ENCODE measurements at regions not wholly inside any gene's neighbourhood (a gene's known extent, or its start where the extent isn't known, plus 50 kb on each side); places are given as distances from the start of the nearest gene placed in this dataset.
"Not testable (repeated sequence)": the region's sequence is repeated elsewhere in the genome, so short reads cannot be mapped to it uniquely, and the experiment has no call there.

DNA sequence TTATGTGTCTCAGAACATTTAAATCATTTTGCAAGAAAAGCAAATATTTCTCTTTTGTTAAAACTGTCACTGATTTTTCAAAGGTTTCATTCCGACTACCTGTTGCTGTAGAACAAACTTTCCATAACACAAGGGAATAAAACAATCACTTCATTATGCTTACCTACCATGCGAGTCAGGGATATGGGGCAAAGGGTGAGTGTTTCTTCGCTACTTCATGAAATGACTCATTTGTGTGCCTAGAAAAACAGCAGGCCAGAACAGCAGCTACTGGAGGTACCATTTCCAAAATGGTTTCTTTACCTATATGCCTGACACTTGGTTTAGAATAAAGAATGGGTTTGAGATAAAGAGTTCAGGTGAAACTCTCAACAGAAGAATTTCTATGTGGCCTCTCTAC lies 712.5 kb downstream of the PLOD2 start:
- in situ Hi-C loops (cut with MboI; ENCODE audit: low pct_unique_long_range_greater_than_20kb in 2 of 9, low sequenced_read_pairs in 9 of 9, unreplicated experiment in 9 of 9) = no loop called here
- Histone ChIP-seq H3K27ac (no peak overlapping the region), H3K4me3 (no peak overlapping the region), H3K4me1 (replicated peaks in 1 of 2) (no peaks in the 10 kb centered on the region)
- WGBS, 10 experiments = 10 to 97% (median 57%) methylated on average over 1 to 3 of the region's 3 CpGs; no CpG with 5 or more reads in 1 of the 10 experiments
- ATAC-seq (replicated peaks in 6 of 8) = no peak

DNA sequence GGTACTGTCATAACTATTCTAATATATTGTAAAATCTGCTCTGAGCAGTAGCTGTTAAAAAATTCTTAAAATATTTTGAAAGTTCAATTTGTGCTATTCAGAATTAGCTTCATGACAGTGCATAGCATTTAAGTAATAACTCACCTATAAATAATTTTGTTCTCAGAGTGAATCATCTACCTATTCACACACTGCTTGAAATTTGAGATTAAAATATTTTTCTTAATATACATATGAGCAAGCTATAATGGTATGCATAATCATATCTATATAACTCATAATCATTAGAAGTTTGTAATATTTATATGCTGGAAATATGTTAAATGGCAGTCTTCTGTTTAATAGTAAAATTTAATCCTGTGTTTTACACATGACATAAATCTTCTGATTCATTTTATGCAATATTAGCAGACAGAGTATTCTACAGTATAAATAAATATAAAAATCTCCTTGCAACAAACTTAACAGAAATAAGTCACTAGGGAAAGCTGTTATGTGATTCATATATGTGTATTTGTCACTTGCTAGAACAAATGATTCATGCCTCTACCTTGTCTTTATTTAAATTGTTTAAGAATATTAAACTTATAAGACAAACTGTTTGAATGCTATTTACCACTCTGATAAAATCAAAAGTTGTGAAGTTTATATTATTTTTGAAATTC lies 710.8 kb downstream of the PLOD2 start:
- no peak overlapping the region for H3K27ac ChIP-seq
- peak in 1 of 8 experiments; percentile 33 for ATAC-seq (replicated peaks in 6 of 8)
- in situ Hi-C loops (cut with MboI; ENCODE audit: low pct_unique_long_range_greater_than_20kb in 2 of 9, low sequenced_read_pairs in 9 of 9, unreplicated experiment in 9 of 9) = no loop called here
- peaks cover 0 to 3% of the 10 kb centered on the region in 2 donors for H3K4me1 ChIP-seq (replicated peaks in 1 of 2)
- H3K4me3 ChIP-seq = no peak overlapping the region

DNA sequence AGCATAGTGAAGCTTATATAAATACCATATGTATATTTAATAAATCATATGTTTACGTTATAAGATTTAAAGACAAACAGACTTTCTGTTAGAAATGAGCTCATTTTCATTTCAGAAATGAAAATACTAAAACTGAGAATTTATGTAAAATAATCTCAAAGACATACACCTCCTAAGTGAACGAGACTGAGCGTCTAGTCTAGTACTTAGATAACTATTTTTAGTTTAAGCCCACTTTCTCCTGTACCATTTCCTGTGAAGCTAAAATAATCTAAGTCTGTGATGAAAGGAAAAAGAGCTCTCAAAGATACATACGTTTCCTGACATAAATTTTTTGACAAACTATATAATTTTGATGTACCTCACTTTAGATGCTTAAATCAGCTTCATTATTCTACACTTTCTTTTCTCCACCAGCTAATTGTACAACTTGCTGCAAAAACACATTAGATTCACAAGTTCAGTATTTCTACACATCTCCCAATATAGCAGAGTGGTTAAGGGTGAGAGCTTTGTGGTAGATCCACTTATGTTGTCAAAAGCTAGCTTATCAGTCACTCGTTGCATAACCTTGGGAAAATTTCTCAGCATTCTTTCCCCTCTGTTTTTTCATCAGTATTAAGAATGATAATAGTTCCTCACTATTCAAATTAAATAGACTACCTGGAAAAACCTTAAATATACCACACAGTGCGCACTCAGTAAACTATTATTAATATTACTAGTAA lies 703.0 kb downstream of the PLOD2 start:
- ATAC-seq (replicated peaks in 6 of 8) = no peak
- in situ Hi-C loops (cut with MboI; ENCODE audit: low pct_unique_long_range_greater_than_20kb in 2 of 9, low sequenced_read_pairs in 9 of 9, unreplicated experiment in 9 of 9) = no loop called here
- peaks cover 0 to 3% of the 10 kb centered on the region in 2 donors for H3K4me1 ChIP-seq (replicated peaks in 1 of 2)
- H3K4me3 ChIP-seq = no peak overlapping the region
- H3K27ac ChIP-seq = no peak overlapping the region
- 27 to 97% (median 63%) methylated on average over 3 to 6 of the region's 6 CpGs for WGBS, 10 experiments

DNA sequence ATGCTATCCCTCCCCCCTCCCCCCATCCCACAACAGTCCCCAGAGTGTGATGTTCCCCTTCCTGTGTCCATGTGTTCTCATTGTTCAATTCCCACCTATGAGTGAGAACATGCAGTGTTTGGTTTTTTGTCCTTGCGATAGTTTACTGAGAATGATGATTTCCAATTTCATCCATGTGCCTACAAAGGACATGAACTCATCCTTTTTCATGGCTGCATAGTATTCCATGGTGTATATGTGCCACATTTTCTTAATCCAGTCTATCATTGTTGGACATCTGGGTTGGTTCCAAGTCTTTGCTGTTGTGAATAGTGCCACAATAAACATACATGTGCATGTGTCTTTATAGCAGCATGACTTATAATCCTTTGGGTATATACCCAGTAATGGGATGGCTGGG lies 701.3 kb downstream of the PLOD2 start:
- in situ Hi-C loops (cut with MboI; ENCODE audit: low pct_unique_long_range_greater_than_20kb in 2 of 9, low sequenced_read_pairs in 9 of 9, unreplicated experiment in 9 of 9); H3K4me1 ChIP-seq (replicated peaks in 1 of 2): not testable (repeated sequence)

DNA sequence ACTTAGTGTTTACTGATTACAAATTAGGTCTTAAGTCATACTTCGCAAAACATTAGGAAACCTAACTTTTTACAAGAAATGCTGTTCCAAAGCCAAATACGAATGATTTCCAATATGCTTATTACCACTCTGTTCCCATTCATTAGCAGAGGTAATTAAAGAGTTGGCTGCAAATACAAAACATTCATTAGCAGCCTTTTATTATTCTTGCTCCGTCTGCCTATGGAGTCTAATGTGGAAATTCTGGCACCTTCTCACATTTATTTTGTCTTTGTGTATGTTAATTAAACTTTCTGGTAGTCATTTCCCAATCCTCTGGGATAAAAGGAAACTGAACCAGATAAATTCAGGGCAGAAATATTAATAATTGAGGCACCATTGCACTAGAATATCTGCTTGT lies 689.0 kb downstream of the PLOD2 start:
- in situ Hi-C loops (cut with MboI; ENCODE audit: low pct_unique_long_range_greater_than_20kb in 2 of 9, low sequenced_read_pairs in 9 of 9, unreplicated experiment in 9 of 9) = no loop called here
- no peak for ATAC-seq (replicated peaks in 6 of 8)
- WGBS, 10 experiments = 0 to 100% (median 78%) methylated on average over 1 to 3 of the region's 3 CpGs

More for the DNA sequence above, 701.3 kb downstream of the PLOD2 start:
- not testable (repeated sequence) for H3K27ac ChIP-seq; H3K4me3 ChIP-seq; ATAC-seq (replicated peaks in 6 of 8)
- WGBS, 10 experiments = no CpG with 5 or more reads among the region's 1 CpG

DNA sequence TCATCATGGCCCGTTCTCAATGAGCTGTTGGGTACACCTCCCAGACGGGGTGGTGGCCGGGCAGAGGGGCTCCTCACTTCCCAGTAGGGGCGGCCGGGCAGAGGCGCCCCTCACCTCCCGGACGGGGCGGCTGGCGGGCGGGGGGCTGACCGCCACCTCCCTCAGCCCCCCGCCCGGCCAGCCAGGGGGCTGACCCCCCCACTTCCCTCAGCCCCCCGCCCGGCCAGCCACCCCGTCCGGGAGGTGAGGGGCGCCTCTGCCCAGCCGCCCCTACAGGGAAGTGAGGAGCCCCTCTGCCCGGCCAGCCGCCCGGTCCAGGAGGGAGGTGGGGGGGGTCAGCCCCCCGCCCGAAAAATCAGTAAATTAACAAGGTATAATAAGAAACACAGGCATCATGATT lies 678.2 kb downstream of the PLOD2 start:
- H3K4me3 ChIP-seq; in situ Hi-C loops (cut with MboI; ENCODE audit: low pct_unique_long_range_greater_than_20kb in 2 of 9, low sequenced_read_pairs in 9 of 9, unreplicated experiment in 9 of 9); H3K4me1 ChIP-seq (replicated peaks in 1 of 2); H3K27ac ChIP-seq; ATAC-seq (replicated peaks in 6 of 8): not testable (repeated sequence)
- WGBS, 10 experiments = 96 to 100% methylated on average over 2 to 5 of the region's 25 CpGs; no CpG with 5 or more reads in 8 of the 10 experiments

More for the DNA sequence above, 689.0 kb downstream of the PLOD2 start:
- Histone ChIP-seq H3K4me3 (no peak overlapping the region), H3K4me1 (replicated peaks in 1 of 2) (no peaks in the 10 kb centered on the region), H3K27ac (no peak overlapping the region)

DNA sequence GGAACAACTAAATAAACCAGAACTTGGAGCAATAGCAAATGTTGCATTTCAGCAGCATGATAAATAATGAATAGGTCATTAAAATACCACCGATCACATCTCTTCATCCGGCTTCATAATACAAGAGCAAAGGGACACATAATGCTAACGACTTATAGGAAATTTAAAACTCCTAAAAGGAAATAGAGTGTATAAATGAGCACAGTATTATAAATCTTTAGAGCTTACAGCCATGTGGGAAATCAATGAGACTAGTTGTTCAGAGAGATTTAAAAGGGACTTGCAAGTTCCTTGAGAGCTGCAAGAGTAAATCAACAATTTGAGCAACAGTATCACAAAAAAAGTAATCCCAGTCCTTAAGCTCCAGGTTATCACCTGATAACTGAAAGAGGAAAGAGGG lies 677.0 kb downstream of the PLOD2 start:
- peak in 4 of 8 experiments; percentile 12 to 70 (median 35) for ATAC-seq (replicated peaks in 6 of 8)
- 0 to 90% (median 30%) methylated on average over 2 to 3 of the region's 3 CpGs; no CpG with 5 or more reads in 1 of the 10 experiments for WGBS, 10 experiments
- no peak overlapping the region for H3K4me3 ChIP-seq
- in situ Hi-C loops (cut with MboI; ENCODE audit: low pct_unique_long_range_greater_than_20kb in 2 of 9, low sequenced_read_pairs in 9 of 9, unreplicated experiment in 9 of 9) = no loop called here
- H3K4me1 ChIP-seq (replicated peaks in 1 of 2) = no peaks in the 10 kb centered on the region
- H3K27ac ChIP-seq = no peak overlapping the region

DNA sequence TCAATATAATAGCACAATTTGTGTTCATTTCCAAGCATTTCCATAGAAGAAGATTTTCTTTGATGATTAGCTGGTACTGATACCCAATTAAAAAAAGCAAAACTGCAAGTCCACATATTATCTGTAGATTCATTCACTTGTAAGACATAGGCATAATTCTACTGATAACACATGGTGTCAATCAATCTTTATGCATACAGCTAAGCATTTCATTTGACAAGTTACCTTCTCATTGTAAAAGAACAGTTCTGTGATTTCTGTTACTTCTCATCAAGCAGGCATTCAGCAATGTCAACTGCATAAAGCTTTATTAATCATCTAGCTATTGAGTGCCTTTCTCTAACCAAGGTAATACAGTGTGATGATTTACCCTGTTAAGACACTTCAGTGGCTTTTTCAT lies 672.0 kb downstream of the PLOD2 start:
- H3K27ac ChIP-seq = no peak overlapping the region
- in situ Hi-C loops (cut with MboI; ENCODE audit: low pct_unique_long_range_greater_than_20kb in 2 of 9, low sequenced_read_pairs in 9 of 9, unreplicated experiment in 9 of 9) = no loop called here
- no peak overlapping the region for H3K4me3 ChIP-seq
- no peak for ATAC-seq (replicated peaks in 6 of 8)
- no peaks in the 10 kb centered on the region for H3K4me1 ChIP-seq (replicated peaks in 1 of 2)

DNA sequence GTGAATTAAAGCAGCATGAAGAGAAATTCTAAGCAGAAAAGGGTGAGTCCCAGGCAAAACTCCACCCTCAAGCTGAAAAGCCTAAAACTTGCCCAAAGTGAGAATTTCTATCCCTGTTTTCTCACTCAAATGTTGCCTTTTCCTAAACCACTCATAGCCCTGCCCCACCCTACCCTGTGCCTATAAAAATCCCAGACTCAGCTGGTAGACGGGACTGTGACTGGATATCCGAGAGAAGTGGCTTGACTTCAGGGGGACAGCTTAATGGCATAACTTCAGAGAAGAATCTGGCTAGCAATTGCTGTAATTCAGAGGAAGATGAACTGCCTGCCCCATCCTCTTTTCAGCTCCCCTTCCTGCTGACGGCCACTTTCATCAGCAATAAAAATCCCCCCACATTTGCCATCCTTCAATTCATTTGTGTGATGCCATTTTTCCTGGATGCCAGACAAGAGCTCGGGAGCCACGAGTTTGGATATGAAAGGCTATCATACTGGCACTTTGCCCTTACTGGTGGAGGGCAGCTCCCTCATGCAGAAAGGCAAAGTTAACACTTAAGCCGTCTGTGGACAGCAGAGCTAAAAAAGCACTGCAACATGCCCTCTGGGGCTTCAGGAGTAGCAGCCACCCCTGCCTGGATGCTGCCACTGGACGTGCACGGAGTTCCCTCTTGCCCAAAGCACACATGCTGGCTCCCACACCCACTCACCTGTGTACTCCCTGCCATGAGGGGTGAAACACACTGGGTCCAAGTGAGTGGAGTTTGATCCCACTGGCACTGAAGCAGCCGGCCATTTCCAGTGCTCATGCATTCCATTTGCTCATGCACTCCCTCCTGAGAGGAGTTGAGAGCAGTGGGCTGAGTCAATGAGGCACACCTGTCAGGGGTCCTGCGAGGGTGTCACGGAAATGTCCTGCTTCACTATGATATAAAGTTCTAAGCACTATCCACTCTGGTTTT lies 670.6 kb downstream of the PLOD2 start:
- WGBS, 10 experiments = 0 to 93% (median 61%) methylated on average over 2 to 6 of the region's 11 CpGs; no CpG with 5 or more reads in 3 of the 10 experiments
- in situ Hi-C loops (cut with MboI; ENCODE audit: low pct_unique_long_range_greater_than_20kb in 2 of 9, low sequenced_read_pairs in 9 of 9, unreplicated experiment in 9 of 9) = no loop called here
- H3K4me3 ChIP-seq = no peak overlapping the region
- no peak for ATAC-seq (replicated peaks in 6 of 8)
- H3K4me1 ChIP-seq (replicated peaks in 1 of 2) = no peaks in the 10 kb centered on the region
- no peak overlapping the region for H3K27ac ChIP-seq

DNA sequence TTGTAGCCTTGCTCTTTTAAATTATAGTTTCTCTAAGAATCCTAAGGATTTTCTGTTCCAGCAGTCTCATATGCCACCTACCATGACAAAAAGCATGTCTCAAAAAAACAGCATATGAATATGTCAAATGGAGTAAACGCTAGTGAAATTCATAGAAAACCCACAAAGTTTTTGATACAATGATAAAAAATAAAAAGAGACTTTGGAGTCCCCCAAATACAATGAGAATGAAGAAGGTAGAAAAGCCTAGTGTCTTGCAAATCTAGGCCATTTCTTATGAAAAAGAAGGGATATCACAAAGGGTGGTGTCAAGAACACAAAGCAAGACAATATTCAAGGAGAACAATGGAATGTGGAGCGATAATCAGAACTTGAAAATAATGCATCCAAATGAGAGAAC lies 668.5 kb downstream of the PLOD2 start:
- H3K27ac ChIP-seq = no peak overlapping the region
- in situ Hi-C loops (cut with MboI; ENCODE audit: low pct_unique_long_range_greater_than_20kb in 2 of 9, low sequenced_read_pairs in 9 of 9, unreplicated experiment in 9 of 9) = no loop called here
- H3K4me1 ChIP-seq (replicated peaks in 1 of 2) = no peaks in the 10 kb centered on the region
- WGBS, 10 experiments = 6 to 95% (median 46%) methylated on average over 1 to 2 of the region's 2 CpGs
- H3K4me3 ChIP-seq = no peak overlapping the region
- ATAC-seq (replicated peaks in 6 of 8) = no peak

DNA sequence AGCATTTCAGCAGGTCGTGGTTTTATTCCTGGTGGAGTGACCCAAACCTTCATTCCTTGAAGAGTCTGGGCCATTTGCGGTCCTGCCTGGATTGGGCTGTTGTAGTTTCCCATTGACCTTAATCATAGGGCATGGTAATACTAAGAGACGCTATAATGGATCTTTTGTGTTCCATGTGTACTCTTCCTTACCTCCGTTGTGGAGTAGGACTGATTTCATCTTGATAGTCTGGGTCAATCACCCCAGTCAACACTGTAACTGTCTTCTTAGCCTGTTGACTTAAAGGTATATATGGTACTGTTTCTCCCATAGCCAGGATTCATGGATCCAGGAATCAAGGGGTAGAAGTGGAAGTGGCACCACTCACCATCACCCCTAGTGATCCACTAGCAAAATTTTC lies 643.6 kb downstream of the PLOD2 start:
- whole genome bisulfite sequencing, 10 experiments = 37 to 100% (median 100%) methylated on average over 1 to 4 of the region's 4 CpGs; no CpG with 5 or more reads in 3 of the 10 experiments
- in situ Hi-C loops (cut with MboI; ENCODE audit: low pct_unique_long_range_greater_than_20kb in 2 of 9, low sequenced_read_pairs in 9 of 9, unreplicated experiment in 9 of 9); H3K27ac ChIP-seq; ATAC-seq (replicated peaks in 6 of 8); H3K4me3 ChIP-seq: not testable (repeated sequence)
- H3K4me1 ChIP-seq (replicated peaks in 1 of 2) = peaks cover 12 to 13% of the 10 kb centered on the region in 2 donors

DNA sequence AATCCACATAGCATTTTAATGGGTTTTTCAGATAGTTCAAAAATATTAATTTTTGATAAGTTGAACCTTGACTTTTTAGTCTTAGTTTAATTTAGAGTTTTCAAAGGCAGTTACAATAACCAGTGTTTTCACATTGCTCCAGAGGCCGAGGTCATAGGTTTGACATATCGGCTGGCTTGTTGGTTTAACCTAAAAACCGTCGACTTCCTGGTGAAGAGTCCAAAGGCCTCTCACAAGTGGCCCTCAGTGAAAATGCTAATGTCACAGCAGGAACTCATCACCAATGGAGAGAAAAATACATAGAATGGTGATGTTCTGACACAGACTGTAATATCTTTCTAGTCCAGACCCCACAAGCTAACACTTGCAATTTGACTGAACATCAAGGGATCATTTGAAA lies 642.3 kb downstream of the PLOD2 start:
- WGBS, 10 experiments = 0 to 44% (median 22%) methylated on average over 1 to 4 of the region's 4 CpGs; no CpG with 5 or more reads in 2 of the 10 experiments
- no peak overlapping the region for H3K4me3 ChIP-seq
- in situ Hi-C loops (cut with MboI; ENCODE audit: low pct_unique_long_range_greater_than_20kb in 2 of 9, low sequenced_read_pairs in 9 of 9, unreplicated experiment in 9 of 9) = no loop called here
- H3K4me1 ChIP-seq (replicated peaks in 1 of 2) = peaks cover 12 to 13% of the 10 kb centered on the region in 2 donors
- H3K27ac ChIP-seq = no peak overlapping the region
- no peak for ATAC-seq (replicated peaks in 6 of 8)

Data from motor neuron (in vitro differentiated cells).